ENCODE measurements at regions not wholly inside any gene's neighbourhood (a gene's known extent, or its start where the extent isn't known, plus 50 kb on each side); places are given as distances from the start of the nearest gene placed in this dataset.

DNA sequence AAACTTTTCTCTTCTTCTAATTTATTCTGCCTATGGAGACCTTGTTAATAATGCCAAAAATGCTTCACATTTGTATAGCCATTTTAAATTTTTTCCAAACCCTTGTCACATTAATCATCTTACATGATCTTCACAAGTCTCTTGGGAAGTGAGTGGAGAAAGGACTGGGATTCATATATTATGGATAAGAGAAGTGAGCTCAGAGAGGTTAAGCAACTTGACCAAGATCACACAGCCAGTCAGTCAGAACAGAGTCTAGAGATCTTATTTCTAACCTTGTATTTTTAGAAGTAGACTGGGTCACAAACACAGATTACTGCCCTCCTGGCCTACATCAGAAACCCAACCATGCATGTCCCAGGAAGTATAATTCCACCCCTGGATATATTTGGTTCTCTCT lies 218.0 kb upstream of the ADRA1B start:
- DNase-seq: no peak

DNA sequence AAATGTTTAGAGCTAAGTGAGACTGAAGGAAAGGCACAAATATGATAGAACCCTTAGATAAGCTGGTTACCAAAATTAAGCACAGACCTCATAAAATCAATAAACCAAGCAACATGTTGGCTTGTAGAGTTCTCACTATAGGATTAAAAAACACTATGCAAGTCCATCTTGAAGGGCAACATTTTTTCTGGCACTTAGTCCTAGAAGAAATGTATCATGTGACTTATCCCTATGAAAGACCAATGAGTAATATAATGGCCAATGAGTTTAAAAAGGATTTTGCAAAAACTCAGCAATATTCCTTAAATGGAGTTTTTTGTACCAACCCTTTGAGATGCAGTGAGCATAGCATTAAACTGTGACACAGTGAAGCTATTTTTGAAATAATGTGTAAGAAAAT lies 216.3 kb upstream of the ADRA1B start:
- DNase-seq: no peak

DNA sequence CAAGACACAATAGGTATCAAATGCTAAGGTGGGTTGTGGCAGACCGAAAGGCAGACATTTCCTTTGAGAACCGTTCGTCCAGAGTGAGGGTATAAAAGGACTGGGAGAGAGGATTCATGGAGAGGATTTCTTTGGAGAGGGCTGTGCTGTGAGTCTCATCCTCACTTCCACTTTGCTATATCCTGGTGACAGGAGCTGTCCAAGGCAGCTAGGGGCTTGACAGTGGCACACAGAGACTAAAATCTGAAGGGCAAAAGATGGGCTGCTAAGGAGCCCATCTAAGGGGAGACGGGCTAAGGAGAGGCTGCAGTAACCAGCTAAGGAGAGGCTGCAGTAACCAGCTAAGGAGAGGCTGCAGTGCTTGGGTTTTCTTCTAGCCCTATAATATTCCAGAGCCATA lies 214.0 kb upstream of the ADRA1B start:
- DNase-seq: no peak

DNA sequence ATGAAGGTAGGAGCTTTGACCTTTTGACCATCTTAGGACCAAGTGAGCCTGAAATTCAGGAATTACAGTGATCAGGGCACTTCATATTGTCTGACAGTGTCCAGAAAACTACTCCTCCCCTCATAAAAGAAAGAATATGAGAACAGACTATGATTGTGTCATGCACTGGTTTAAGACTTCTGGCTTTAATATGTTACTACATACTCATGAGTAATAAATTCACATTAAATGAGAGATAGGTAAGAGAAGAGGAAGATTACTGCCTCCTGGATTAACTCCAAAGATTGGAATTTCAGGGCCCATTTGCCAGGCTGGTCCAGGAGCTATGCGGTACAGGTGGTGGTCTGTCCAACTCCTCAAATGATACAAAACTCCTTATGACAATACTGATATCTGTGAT lies 213.5 kb upstream of the ADRA1B start:
- no peak for DNase-seq

DNA sequence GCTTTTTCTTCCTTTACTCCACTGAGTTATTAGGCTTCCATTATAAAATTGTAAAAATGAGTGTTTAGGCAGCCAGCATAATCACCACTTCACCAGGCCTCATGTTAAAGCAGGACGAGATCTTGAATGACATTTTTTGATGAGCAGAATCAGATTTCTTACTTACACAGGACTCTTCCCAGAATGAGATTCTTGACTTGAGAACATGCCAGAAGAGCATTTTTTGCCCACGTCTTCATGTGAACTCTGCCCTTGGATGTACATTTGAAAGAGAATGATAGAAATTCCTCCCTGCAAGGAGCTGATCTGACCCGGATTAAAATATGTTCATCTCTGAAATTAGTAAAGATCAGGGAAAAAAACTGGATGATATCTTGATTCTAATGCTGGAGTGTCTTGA lies 212.1 kb upstream of the ADRA1B start:
- DNase-seq: no peak

DNA sequence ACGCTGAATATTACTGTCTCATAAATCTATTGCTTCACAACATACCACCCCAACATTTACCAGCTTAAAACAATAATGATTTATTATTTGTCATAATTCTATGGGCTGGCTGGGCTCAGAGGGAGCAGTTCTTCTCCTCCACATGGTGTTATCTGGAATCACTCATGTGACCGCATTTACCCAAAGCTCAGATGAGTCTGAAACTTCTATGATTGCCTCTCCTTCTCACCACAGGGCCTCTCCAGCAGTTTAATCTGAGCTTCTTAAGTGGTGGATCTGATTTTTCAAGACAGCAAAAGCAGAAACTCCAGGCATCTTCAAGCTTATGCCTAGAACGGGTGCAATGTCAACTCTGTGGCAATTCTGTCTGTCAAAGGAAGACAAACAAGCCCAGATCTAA lies 210.3 kb upstream of the ADRA1B start:
- no peak for DNase-seq

DNA sequence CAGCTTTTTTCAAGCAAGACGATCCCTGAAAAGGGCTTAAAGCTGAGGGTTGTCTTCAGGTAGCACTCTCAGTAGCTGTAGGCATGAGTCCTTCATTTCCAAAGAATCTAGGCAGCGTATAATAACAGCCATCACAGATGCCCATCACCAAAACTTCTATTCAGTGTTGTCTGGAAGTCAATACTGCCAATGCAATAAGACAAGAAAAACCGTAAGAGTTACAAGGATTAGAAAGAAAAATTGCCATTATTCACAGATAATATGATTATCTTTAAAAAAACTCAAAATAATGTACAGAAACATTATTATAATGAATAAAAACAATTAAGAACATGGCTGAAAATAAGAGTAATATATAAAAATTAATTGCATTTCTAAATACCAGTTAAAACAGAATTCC lies 208.2 kb upstream of the ADRA1B start:
- no peak for DNase-seq

DNA sequence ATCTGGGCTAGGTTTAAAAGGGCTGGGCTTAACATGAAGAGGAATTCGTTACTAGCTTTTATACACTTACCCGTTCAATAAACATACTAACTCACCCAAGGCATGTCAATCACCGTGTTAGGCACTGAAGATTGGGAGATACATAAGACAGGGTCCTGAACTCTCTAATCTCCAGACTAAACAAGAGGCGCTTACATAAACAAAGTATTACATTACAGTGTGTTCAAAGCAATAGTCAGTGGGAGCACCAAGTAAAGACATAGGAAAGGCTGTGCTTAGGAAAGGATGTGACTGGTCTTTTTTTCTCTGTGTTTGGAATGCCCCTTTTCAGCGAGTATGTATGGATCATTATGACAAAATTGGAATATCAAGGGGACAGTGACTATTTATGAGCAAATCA lies 203.6 kb upstream of the ADRA1B start:
- no peak for DNase-seq

DNA sequence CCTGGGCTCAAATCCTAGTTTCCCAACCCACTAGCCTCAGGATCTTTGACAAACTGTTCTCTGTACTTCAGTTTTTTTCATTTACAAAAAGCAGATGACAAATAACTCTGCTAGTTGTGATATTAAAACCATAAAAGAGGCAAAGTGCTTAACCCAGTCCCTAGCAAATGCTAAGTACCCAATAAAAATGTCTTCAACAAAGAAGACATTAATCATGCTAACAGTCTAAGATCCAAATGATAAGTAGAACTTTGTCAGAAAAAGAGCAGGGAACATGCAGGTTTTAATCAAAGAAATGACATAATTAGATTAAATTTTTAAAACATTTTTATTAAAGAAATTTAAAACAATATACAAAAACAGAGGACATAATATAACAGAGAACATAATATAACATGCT lies 203.0 kb upstream of the ADRA1B start:
- no peak for DNase-seq

DNA sequence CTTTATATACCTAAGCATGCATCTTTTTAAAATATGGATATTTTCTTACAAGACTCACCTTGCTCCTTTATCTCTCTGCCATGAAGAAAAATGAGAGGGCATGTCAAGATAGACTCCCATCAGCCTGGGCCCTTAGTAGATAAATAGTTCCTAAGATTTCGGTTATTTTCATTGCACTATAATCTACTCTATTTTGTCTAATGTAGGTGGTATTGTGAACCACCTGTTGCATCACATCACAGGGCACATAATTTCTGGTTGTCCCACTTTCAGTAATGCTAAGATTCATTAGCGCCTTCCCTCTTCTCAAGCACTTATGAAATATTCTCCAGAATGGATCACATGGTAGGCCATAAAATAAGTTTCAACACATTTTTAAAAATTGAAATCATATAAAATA lies 202.5 kb upstream of the ADRA1B start:
- DNase-seq: no peak

DNA sequence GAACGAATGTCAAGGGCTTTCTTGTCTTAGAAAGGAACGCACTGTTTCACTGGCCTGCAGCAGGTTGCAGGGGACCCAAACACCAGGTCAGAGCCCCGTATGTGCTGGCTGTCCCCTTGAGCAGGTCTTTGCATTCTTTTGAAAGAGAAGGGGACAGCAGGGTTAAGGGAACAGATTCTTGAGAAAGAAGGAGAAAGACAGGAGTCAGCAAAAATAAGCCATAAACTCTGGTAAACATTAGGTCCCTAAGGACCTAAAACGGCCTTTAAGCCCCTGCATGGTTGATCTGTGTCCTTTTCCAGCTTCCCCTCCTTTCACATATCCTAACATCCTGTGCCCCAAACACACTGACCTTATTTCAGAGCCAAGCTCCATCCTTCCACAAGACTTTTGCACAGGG lies 190.8 kb upstream of the ADRA1B start:
- no peak for DNase-seq

DNA sequence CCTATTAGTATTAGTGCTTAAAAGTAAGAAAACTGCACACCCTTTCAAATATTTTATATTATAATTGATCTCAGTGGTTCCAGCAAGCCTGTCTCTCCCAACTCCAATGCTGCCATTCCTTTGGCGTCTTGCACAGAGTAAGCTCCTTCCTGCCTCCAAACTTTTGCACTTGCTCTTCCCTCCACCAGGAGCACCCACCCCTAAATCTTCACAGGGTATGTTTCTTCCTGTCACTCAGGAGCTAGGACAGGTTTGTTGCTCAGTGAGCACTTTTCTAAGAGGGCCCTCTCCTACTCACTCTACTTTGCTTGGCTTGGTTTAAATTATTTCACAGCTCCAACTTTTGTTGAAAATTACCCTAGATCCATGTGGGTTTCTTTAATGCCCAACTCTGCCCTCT lies 189.1 kb upstream of the ADRA1B start:
- DNase-seq: no peak

DNA sequence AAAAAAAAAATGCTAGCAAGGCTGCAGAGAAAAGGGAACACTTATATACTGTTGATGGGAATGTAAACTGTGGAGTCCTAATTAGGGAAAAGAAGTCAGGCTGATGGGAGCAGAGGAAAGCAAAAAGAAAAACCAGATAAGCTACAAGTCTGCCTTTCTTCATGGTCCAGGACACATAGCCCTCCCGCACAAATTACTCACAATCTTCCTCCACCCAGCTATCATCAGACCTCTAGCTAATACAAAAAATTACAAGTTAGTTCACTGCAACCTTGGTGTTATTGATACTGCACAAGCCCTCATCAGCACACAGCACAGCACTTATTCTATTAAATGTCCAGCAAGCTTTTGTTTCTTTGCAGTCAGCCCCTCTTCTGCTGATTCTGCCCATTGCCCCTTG lies 186.0 kb upstream of the ADRA1B start:
- DNase-seq: no peak

DNA sequence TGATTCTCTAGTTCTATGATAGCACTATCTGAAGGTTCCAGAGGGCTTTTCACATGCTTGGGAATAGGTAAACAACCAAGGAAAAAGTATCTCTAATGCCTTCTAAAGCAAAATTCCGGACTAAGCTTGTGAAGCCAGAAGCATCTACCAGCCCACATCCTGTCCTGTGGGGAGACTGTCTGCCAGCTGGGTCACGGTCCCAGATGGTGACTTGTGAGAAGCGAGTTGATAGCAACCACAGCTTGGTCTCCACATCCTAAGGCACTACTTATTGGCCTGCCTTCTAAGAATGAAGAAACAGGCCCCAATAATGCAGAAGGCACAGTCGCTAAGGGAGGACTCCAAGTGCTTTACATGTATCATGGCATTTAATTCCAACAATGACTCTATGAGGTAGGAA lies 184.1 kb upstream of the ADRA1B start:
- no peak for DNase-seq

DNA sequence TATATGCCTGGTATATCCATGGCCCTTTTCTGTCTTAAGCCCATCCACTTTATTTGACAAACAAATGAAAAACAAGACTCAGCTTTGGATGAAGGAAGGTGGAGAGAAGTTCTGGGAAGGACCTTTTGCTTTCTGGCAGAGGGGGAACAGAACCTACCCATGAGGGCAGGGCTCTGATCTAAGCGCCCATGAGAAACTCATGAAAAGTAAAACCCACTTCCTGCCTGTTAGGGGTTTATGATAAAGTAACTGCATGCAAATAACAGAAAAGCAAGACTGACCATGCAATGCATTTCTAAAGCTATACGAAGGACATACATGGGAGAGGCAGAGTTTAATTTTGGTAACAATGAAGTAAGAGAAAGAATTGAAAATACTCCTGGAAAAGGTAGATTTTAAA lies 181.9 kb upstream of the ADRA1B start:
- DNase-seq: no peak

DNA sequence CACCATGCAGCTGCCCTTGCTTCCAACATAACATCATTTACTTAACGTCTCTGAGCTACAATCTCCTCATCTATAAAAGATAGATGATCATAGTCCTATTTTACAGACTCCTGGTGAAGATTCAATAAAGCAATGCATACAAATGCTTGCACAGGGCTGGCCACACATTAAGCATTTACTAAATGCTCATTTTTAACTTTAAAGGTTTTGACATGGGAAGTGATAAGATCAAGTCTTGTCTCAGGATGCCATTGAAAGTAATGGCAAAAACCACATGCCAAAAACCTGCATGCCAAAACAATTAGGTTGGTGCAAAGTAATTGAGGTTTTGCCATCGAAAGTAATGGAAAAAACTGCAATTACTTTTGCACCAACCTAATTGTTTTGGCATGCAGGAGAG lies 181.2 kb upstream of the ADRA1B start:
- no peak for DNase-seq

DNA sequence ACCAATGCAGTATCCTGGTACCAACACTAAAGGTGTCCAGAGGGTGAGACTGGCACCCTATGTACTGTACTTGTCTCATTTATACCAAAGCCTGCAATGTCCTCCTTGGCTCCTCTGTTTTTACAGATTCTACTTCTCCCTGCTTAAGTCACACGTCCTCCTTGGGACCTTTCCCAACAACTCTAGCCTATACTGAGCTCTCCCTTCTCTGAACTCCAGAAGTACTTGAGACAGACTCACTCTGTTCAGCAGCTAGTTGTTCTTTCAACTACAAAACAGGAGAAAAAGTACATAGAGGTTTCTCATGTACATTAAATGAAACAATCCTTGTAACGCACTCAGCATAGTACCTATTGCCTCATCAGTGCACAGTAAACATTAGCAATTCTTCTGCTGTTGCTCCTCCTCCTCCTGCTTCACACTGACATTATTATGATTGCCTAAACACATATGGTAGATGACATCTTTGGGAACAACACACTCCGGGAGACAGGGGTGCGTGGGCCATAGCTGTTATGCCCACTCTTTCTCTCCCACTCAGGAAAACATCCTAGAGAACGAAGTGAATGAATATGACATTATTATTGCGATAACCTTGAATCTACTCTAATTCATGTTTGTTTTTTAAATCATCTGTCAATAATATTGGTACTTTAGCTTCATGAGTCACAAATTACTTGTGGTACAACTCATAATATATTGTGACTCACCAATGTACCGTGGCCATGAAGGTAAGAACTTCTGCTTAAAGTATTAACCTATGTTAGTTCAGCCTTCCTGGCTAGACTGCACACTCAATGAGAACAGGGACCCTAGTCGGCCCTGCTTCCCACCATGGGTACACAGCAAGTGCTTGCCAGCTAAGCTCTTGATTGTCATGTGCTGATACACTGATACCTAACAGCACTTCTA lies 180.3 kb upstream of the ADRA1B start:
- no peak for DNase-seq

DNA sequence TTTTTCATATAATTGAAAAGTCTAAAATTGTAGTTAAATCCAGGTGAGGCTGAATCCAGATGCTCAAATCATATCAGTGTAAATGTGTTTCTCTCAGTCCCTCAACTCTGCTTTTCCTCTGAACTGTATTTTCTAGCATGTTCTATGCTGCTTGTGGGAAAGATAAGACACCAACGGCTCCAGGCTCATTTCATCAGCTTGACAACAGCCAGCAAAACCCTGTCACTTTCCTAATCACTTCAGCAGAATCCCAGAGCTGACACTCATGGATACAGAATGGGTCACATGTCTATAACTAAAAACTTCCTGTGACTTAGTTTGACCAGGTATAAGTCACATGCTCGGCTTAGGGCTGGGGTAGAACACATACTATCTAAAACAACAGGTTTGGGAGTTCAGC lies 179.4 kb upstream of the ADRA1B start:
- DNase-seq: no peak

DNA sequence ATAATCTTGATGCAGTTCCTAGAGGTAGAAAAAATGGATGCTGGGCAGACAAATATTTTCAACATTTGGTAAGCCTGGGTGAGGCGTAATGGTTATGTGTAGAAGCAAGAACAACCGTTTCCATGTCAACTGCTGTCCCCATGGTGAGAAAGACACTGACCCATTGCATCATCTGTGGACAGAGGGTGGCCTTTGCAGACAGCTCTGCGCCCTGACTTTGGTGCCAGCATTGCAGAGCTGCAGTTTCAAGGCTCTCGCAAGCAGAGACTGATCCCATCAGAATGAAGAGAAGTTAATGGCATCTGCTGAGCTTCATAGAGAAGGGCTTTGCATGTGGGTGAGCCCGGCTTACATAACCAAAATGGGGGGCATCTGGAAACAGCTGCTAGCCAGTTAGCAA lies 179.0 kb upstream of the ADRA1B start:
- DNase-seq: no peak

DNA sequence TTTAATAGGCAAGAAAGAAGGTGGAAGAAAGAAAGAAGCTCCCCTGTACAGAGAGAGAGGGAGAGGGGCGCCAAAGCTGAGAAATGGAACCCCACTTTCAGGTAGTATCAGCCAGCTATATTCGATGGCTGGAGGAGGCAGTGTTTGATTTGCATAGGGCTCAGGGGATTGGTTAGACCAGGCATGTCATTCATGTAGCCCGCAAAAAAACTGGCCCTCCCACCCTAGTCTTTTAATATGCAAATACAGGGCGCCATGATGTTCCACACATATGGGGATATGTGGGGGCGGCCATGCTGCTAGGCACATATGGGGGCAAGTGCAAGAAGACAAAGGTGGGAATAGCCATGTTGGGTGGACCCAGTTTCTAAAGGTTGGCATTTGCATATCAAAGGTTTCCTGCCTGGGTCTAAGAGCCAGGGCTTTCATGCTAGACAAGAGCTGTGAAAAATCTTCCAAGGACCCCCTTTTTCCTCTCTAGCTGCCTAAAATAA lies 174.4 kb upstream of the ADRA1B start:
- no peak for DNase-seq

DNA sequence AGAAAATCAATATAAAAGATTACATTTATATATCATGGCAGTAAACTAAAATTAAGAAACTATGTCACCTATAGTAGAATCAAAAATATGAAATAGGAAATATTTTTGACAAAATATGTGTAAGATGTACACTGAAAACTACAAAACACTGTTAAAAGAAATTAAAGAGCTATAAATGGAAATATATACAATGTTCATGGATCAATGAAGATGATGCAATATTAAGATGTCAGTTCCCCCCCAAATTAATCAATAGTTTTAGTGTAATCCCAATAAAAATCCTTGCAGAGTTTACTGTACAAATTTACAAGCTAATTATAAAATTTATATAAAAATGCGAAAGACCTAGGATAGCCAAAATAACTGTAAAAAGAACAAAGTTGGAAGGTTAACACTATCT lies 173.0 kb upstream of the ADRA1B start:
- DNase-seq: no peak

DNA sequence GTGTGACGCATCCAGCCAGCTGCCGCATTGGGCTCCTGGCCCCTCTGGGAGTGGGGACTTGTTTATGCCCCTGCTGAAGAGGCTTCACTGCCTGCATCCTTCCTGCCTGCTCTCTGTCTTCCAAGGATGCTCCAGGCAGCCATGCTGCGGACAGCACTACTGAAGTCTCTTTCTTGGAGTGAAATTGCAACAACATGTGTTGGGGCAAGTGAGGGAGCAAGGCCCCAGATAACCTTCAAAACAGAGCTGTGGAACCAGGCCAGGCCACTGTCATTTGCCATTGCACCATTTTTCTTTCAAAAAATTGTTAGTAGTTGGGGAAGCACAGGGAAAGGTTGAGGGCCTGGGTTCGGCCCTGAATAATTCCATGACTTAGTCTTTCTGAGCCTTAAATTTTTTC lies 169.6 kb upstream of the ADRA1B start:
- DNase-seq: no peak

DNA sequence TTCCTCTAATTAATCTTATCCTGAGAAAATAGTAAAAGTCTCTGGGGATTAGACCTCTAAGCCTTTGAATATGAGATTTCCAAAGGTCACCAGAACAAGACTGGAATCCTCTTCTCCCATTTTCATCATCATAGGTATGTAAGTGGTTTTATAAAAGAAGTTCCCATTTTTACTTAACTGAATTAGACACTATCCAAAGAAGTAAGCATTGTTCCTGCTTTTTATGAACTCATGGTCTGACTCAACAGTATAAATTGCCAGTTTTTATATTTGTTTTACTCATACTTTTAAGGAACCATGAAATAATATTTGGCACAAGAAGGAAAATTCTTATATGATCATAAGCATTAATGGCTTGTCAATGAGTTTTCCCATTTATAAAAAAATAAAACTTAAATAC lies 167.1 kb upstream of the ADRA1B start:
- peak in 1 of 3 donors; percentile 11 for DNase-seq

DNA sequence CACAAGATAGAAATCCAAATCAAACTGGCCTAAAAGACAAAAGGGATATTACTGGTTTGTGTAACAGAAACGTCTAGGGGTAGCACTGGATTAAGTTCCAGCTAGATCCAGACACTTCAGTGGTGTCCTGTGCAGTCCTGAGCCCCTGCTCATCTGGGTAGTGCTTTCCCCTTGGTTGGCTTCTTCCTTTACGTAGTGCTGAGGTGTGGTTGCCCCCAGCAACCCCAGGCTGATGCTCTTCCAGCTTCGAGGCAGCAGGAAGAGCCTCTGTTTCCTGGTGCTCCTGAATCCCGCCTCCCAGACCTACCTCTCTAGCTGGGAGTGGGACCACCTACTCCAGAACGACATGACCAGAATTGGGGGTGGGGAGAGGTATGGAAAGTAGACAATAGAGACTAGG lies 166.1 kb upstream of the ADRA1B start:
- DNase-seq: no peak

Data from muscle of back (tissue), 3 donors.